ENCODE measurements at regions not wholly inside any gene's neighbourhood (a gene's known extent, or its start where the extent isn't known, plus 50 kb on each side); places are given as distances from the start of the nearest gene placed in this dataset.
"Not testable (repeated sequence)": the region's sequence is repeated elsewhere in the genome, so short reads cannot be mapped to it uniquely, and the experiment has no call there.

DNA sequence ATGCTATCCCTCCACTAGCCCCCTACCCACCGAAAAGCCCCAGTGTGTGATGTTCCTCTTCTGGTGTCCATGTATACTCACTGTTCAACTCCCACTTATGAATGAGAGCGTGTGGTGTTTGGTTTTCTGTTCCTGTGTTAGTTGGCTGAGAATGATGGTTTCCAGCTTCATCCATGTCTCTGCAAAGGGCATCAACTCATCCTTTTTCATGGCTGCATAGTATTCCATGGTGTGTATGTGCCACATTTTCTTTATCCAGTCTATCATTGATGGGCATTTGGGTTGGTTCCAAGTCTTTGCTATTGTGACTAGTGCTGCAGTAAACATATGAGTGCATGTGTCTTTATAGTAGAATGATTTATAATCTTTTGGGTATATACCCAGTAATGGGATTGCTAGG is 599.3 kb upstream of the B3GAT1 start:
- not testable (repeated sequence) for DNase-seq (ENCODE audit: low read depth)

DNA sequence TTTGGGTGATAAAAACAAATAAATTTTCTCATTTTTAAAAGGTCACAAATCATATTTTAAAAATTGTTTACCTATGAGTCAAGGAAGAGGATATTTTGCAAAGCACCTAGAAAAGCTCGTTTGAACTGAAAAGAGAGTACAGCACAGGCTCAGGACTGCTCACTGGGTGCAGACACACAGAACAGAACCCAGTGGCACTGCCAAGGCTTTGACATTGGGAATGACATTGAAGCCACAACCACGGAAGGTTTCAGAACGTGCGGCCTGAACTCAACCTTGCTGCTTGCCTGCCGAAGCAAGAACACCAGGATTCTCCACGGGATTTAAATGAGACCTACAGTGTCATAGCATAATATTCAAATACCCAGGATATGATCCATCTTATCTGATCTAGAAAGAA is 597.1 kb upstream of the B3GAT1 start:
- no peak for DNase-seq (ENCODE audit: low read depth)

DNA sequence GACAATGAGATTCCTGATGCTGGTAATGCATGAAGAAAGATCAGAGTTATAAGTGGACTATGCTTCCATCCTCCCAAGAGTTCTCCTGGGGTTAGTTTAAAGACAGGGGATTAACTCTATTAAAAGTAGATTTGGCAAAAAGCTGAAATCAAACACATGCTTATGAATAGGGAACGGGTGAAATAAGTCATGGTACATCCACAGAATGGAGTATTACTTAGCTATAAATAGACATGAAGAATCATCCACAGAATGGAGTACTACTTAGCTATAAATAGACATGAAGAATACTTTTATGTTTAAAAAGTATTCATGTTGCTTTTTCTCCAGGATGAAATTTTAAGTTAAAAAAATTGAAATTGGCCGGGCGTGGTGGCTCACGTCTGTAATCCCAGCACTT is 596.4 kb upstream of the B3GAT1 start:
- no peak for DNase-seq (ENCODE audit: low read depth)

DNA sequence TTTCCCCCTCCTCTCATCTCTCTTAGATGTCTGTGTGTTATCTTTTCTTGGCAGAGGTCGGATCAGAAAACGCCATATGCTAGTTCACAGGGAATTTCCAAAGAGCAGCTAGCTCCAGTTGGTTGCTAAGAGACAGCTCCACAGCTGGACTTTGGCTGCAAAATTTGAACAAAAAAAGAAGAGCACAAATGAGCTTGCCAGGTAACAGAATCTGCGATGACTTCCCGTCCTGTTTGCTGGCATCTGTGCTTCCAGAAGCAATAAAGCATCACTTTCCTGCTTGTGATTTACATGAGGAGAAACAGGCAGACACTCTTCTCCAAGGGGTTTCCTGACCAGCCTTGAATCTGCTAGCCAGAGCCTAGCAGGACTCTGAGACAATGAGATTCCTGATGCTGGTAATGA is 596.0 kb upstream of the B3GAT1 start:
- DNase-seq (ENCODE audit: low read depth), result no peak

DNA sequence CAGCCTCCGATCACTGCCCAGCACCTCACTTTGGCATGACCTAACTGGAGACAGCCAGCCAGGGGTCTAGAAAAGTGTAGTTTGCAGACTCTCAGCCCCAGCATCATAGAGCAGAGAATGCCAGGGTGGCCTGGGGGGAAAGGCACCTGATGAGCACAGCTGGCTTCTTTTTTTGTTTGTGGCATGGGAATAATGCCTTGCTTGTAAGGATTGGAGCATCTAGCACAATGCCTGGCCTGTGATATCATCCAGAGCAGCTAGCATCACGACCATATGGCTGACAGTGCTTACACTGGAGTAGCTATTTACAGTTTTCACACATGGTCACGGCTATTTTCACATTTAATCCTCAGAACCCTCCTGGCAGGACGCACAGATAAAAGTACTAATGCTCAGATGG is 594.8 kb upstream of the B3GAT1 start:
- DNase-seq (ENCODE audit: low read depth), result no peak

DNA sequence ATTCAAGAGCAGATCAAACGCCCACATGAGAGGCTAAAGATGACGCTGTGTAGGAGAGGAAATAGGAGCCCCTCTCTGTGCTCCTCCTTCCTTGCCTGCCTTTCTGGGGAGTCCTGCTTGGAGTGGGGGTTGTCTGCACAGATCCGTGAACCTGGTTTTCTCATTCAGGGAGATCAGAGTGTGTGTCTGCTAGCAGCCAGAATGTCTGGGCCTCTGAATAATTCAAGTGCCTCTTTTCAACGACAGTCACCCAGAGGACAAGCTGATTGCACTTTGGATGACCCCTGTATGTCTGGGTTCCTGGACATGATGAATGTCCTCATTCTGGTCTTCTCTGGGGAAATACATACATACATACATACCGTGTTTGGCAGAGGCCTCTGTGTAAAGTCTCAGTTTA is 592.5 kb upstream of the B3GAT1 start:
- DNase-seq (ENCODE audit: low read depth), result no peak

DNA sequence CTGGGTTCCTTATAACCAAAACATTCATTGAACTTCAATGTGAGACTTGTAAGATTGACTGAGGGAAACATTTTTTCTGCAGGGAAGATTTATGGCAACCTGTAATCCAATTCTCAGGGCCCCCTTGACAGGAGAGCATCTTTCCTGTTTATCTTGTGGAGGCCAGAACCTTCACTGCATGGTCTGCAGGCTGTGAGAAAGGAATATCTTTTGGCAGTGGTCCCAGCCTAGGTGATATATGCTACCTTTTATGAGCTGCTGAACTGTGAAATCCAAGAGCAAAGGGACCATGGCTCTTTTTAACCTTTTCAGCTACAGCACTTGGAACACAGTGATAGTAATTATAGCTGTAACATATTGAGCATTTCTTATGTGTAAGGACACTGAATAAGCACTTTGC is 590.2 kb upstream of the B3GAT1 start:
- no peak for DNase-seq (ENCODE audit: low read depth)

DNA sequence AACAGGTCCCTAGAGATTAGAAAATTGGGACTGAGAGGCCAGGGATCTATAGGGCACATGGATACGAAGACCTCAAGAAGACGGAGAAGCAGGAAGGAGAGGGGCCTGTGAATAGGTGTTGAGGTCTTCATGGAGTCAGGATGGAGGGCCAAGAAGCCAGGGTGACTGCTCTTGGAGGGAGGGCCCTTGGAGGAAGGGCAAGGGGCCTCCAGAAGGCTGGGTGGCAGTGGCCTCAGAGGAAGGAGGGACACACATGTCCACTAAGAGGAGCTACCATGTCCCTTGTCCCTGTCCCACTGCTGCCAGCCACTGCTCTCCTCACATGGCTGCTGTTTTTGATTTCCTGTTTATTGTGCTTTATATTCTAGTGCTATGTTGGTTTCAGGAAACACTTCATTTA is 589.5 kb upstream of the B3GAT1 start:
- no peak for DNase-seq (ENCODE audit: low read depth)

DNA sequence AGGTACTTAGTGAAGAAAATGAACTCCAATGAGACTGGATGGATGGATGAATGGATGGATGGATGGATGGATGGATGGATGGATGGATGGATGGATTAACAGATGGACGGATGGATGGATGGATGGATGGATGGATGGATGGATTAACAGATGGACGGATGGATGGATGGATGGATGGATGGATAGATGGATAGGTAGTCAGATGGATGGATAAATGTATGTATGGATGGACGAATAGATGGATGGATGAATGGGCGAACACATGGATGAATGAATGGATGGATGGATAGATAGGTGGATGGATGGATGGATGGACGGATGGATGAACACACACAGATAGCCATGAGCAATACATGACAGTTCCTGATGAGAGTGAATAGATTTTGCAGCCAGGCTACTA is 589.0 kb upstream of the B3GAT1 start:
- not testable (repeated sequence) for DNase-seq (ENCODE audit: low read depth)

DNA sequence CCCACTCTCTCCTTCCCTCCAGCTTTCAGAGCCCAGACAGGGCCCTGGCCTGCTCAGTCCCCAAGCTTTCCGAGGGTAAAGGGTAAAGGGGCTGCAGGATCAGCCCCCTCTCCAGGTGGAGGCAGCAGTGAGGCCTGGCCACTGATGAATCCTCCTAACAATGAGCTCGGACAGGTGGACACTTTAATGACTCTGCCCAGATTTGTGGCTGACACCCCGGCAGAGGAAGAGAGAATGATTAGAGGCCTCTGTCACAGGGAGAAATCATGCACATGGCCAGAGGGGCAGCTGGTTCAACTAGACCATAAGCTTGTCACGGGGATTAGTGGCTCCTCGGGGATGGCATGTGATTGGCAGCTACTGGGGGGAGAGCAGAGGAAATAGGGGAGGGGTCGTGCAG is 587.5 kb upstream of the B3GAT1 start:
- DNase-seq (ENCODE audit: low read depth), result no peak

DNA sequence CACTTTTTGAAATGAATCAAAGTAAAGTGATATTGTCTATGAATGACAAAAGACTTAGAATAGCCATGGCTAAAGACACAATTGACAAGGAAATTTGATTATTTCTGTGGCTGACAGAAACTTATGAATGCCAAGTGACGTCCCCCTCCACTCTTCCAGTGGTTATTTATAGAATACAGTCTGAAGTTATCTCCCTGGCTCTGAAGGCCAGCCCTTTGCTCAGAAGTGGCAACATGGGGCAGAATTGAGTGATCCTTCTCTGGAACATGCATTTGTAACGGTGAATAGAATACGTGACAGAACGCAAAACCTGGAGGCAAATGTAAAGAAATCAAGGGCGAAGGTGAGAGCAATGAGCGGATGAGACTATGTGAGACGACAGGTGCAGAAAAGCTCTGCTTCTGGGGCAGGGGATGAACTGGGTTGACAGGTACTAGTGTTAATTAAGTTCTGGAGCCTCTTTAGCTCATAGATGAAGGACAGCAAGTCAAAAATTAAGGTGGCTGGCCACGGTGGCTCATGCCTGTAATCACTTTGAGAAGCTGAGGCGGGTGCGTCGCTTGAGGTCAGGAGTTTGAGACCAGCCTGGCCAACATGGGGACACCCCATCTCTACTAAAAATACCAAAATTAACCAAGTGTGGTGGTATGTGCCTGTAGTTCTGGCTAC is 585.7 kb upstream of the B3GAT1 start:
- no peak for DNase-seq (ENCODE audit: low read depth)

DNA sequence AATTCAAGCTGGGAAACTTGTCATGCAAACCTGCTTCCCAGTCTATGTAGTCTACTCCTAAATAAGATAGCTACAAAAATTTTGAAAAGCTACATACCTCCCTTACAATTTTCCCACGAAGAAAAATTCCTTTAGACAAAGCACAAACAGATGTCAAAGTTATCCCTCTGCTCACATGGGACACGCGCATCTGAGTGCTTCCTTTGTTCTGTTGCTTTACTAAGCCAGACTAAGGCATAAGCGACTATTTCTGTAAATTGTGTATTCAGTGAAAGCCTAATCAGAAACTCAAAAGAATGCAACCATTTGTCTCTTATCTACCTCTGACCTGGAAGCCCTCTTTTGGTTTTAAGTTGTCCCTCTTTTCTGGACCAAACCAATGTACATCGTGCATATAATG is 583.7 kb upstream of the B3GAT1 start:
- DNase-seq (ENCODE audit: low read depth), result no peak

DNA sequence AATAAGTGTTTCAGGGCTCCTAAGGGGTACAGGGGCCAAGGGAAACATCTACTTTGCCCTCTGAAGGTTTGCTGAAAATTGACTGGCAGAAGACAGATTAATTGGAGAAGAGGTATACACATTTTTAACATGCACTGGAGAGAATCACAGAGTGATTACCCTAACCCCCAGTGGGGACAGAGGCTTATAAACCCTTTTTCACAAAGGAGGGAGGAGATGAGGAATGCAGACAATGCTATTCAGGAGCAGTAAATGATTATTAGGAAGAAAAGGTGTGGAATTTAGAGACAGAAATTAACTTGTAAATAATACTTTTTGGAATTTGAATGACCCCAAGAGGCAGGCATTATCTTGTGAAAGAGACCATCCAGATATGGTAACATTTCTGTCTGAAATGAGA is 582.4 kb upstream of the B3GAT1 start:
- no peak for DNase-seq (ENCODE audit: low read depth)

DNA sequence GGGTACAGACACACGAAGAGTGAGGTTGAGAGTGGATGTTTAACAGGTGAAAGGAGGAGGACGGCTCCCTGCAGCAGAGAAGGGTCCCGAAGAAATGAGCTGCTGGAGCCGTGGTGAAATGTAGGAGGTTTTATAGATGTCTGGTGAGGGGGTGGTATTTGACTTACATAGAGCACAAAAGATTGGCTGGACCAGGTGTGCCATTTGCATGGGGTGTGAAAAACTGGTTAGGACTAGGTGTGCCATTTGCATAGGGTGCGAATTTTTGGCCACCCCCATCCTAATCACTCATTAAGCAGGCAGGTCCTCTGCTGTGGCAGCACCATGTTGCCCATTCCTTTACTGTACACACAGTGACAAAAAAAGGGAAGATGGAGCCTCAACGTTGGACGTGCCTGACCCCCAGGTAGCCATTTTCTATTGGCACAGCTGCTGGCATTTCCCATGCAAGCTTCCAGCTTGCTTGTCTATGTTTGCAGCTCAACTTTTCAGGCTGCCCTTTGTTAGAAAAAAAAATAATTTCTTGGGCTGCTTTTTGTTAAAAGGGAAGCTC is 581.7 kb upstream of the B3GAT1 start:
- no peak for DNase-seq (ENCODE audit: low read depth)

DNA sequence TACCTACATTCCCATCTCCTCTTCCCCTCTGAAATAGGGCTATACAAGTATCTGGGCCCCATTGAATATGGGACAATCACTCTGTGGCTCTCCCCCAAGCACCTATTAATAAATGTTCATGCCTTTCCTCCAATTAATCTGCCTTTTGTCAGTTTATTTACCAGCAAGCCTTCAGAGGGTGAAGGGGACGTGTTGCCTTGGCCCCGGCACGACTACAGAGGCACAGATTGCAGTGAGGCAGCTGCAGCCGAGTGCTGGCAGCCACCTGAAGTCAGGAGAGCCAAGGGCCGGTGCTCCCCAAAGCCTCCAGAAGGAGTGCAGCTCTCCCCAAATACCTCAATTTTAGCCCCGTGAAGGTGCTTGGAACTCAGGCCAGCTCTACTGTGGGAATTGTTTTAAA is 580.9 kb upstream of the B3GAT1 start:
- DNase-seq (ENCODE audit: low read depth), result no peak

DNA sequence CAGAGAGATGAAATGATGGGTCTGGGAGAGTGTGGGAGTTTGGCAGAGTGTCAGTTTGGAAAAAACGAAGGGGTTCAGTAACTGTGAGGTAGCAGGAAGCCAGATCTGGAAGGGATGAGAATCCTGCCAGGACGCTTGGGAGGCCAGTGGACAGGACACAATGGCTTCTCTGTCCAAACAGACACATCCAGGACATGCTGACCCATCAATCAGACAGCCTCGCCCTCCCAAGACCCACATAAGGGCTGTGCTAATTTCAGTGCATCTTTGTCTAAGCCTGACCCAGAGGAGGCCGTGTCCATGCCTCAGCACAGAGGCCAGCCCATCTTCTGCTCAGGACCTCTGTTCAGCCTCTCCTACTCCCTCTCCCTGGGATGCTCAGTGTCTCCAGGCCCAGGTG is 576.5 kb upstream of the B3GAT1 start:
- no peak for DNase-seq (ENCODE audit: low read depth)

DNA sequence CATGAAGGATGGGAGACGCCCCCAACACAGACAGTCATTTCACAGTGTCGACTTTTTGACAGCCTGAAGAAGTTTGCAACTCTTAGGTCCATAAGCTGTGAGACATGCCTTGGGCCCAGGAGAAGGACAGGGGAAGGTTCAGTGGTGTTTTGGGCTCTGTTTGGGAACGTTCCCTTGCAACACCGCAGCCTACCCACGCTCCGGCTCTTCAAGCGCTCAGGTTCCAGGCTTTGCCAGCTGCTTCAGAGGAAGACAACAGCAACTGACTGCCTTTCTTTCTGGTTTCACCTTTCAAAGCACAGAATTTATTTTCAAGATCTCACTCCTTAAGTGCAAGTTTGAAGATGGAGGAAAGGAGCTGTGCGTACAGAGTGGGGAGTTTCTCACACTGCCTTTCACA is 575.8 kb upstream of the B3GAT1 start:
- no peak for DNase-seq (ENCODE audit: low read depth)

DNA sequence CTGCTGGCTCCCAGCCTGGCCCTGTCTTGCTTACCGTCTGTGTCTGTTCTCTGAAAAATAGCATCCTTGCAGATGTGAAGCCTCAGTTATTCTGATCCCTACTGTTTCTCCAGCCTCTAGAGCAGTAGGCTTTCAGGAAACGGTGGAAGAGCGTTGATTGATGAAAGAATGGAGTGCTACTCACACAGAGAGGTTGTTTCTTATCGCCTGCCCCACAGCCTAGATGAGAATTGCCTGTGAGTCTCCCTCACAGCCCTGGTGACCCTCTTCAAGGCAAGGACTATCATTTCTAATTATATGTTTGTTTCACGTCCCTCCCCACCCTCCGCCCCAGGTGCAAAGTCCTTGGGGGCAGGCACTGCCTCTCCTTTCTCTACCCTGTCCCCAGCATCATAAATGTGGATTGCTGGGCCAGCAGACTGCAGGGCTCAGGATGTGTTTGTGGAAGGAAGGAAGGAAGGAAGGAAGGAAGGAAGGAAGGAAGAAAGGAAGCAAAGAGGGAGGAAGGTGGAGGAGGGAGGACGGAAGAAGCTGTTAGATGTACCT is 575.3 kb upstream of the B3GAT1 start:
- no peak for DNase-seq (ENCODE audit: low read depth)

DNA sequence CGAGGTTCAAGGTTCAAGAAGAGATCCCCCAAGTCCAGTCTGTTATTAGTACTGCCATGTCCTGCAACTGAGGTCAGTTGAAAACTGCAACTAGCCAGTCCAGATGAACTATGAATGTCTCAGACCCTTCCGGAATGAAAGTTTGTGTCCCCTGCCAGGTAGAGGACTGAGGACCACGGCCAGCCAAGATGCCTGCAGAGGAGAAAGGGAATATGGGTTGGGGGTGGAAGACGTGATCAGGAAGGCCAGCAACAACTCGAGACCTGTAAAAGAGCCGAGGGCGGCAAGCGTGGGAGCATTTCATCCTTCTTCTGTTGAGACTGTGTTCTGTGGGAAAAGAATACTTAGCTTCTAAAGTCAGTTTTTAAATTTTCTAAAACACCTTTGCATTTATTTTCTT is 572.4 kb upstream of the B3GAT1 start:
- no peak for DNase-seq (ENCODE audit: low read depth)

DNA sequence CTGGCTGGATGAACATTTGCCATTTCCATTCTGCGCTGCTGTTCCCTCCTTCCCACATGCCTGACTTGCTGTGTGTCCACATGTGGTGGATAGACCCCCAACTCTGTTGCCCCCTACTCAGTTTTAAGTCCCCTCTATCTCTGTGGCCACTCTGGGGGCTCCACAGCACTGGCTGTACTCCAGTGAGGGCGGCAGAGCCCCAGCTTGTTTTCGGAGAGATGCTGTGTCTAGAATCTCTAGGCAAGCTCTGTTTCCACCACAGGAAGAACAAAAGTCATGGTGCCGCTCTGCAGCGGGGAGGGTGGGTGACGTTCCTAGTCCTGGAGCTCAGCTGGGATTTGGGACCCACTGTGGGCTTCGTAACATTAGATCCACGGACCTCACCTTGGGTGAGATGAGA is 570.4 kb upstream of the B3GAT1 start:
- DNase-seq (ENCODE audit: low read depth), result not testable (repeated sequence)

DNA sequence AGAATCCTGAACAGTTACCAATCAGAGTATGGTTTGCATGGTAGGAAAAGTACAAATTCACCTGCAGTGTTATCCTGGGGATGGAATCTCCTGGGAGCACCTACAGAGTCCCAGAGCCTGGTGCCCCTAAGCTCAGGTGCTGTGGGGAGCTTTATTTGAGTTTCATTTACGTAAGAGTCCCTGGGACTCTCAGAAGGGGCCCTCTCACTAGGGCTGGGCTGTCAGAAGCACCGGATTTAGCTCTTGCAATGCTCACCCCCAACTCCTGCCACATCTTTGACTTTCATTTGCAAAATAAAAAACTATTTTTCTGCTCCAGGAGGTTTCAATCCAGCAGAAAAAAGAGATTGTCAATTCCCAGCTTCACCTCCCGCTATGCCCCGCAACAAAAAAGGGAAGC is 569.8 kb upstream of the B3GAT1 start:
- no peak for DNase-seq (ENCODE audit: low read depth)

DNA sequence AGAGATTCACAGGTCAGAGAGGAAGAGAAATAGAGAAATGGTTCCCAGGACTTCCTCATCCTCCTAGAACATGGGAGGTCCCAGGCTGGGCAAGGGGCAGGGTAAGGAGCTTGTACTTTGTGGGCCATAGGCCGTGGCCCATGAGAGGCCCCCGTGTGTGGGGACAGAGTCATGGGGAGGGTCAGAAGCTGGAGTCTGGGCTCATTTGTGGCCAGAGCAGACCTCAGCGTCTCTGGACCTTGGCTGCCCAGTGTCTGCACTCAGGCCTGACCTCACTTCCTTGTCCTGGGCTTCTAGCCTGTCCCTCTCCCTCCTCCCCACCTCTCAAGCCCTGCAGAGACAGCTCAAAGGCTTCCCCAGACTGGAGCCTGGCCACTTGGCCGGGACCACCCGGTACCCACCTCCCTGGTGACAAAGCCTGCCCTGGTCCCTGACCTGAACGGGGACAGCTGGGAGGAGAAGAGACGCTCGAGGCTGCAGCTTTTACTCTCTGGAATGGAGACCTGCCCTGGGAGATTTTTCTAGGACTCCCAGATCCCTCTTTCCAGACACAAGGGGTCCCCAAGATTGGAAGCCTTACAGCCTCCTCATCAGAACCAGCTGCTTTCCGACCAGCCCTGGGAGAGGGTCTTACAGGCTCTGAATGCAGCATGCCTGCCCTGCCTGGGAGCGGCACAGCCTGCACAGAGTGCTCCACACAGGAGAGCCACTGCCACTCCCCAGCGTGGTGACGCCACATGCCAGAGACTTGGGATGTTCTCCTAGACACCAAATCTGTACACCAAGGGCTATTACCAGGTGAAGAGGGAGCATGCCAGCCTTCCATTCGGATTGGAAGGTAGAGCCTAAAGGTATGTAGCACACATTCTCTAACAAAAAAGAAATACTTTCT is 569.0 kb upstream of the B3GAT1 start:
- no peak for DNase-seq (ENCODE audit: low read depth)

DNA sequence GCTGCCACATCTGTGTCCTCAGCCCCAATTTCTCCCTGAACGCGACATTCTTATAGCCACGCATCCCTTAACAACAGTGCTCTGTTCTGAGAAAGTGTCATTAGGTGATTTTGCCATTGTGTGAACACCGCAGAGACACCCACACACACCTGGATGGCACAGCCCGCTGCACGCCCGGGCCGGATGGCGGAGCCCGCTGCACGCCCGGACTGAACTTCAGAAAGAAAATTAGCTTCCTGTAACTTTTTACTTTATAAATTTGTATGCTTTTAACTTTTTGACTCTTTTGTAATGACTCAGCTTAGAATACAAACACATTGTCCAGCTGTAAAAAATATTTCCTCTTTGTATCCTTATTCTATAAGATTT is 567.0 kb upstream of the B3GAT1 start:
- DNase-seq (ENCODE audit: low read depth), result not testable (repeated sequence)

All from iris pigment epithelial cell (primary cell).